SHP77 (cell line): ENCODE measurements at regions not wholly inside any gene's neighbourhood (a gene's known extent, or its start where the extent isn't known, plus 50 kb on each side); places are given as distances from the start of the nearest gene placed in this dataset.
A peak's percentile ranks its signal among the peaks of the same experiment; 100 is the strongest.
"Not testable (repeated sequence)": the region's sequence is repeated elsewhere in the genome, so short reads cannot be mapped to it uniquely, and the experiment has no call there.

ENCODE experiments used
- DNase-seq, 2 experiments: peaks; one replicate each; lab custom pipeline; 2025; lab: John Stamatoyannopoulos, UW

DNA sequence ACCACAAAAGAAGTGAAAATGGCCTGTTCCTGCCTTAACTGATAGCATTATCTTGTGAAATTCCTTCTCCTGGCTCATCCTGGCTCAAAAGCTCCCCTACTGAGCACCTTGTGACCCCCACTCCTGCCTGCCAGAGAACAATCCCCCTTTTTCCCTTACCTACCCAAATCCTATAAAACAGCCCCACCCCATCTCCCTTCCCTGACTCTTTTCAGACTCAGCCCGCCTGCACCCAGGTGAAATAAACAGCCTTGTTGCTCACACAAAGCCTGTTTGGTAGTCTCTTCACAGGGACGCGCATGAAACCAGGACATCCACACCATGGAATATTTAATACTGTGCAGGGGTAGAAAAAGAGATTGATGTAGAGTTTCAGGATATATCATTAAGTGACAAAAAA is 1677.0 kb downstream of the C4orf33 start:
- not testable (repeated sequence) for DNase-seq

DNA sequence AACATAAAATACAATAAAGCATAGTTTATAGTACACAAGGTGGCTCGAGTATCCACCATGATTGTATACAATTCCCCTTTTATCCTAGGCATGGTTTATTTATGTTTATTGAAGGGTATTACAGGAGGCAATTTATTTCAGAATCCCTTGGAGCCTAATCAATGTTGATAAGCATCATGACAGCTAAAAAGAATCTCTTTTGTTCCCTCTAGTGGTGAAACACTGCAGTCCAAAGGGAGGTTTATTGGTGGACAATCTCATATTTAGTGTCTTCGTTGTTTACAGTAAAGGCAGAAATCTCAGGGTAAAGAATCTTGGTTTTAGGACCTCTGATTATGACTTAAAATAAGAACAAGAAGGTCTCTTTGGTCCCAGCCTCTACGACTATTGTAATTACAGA is 1712.5 kb downstream of the C4orf33 start:
- DNase-seq, result peak in 1 of 2 experiments; percentile 2

DNA sequence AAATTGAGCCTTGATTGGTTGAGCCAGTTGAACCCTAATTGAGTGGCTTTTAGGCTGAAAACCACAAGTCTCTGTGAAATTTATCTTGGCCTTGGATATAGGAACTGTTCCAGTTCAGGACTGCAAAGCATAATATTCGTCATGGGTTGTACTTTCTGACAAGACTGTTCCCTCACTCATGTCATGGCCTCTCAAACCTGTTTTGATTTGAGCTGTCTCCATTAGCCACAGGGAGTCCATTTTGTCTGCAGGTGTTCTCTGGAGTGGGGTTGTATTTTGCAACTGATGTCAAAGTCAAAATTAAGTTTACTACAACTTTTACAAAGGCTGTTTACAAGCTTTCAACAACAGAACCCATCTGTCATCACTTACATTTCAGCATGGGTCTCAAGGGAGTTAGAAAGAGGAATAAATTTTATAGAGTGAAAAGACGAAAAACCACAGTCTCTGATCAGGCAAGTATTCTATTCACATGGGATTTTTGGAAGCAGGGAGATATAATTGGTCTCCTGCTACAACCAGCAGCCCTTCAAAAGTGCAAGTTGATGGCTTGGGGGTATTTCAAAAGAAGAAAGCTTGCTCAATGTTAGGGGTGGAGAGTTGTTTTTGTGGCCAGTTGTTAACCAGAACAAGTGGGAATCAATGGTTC is 1716.3 kb downstream of the C4orf33 start:
- DNase-seq, result no peak

DNA sequence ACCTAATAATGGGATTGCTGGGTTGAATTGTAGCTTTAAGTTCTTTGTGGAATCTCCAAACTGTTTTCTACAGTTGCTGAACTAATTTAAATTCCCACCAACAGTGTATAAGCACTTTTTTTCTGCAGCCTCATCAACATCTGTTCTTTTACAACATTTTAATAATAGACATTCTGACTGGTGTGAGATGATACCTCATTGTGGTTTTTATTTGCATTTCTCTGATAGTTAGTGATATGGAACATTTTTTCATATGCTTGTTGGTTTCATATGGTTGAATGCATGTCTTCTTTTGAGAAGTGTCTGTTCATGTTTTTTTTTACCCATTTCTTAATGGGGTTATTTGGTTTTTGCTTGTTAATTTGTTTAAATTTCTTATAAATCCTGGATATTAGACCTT is 1718.9 kb downstream of the C4orf33 start:
- DNase-seq, result no peak

DNA sequence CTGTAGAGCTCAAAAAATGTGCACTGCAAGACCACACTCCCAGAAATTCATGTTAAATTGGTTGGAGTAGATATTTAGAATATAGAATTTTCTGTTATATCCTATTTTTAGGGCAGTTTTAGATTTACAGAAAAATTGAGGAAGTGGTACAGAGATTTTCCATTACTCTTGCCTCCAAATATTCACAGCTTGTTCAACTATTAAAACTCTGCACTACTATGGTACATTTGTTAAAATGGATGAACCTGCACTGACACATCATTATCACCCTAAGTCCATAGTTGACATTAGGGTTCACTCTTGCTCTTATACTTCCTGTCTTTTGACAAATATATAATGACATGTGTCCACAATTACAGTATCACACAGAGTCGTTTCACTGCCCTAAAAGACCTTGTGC is 1724.5 kb downstream of the C4orf33 start:
- no peak for DNase-seq

DNA sequence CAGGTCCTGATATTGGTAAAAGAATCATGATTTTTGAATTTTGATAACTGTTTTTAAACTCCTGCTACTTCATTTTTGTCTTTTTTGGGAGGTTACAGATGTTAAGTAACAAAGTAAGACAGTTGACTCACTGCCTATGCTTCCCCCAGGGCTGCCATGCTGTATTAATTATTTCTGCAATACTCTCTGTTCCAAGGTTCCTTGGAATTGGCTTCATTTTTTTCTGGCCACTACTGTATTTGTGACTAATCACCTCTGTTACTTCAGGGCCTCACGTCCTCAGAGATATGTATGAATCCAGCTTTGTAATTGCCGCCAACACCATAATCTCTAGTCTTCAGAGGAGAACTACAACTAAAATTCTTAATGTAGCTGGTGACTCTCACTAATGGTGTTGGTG is 1729.3 kb downstream of the C4orf33 start:
- no peak for DNase-seq

DNA sequence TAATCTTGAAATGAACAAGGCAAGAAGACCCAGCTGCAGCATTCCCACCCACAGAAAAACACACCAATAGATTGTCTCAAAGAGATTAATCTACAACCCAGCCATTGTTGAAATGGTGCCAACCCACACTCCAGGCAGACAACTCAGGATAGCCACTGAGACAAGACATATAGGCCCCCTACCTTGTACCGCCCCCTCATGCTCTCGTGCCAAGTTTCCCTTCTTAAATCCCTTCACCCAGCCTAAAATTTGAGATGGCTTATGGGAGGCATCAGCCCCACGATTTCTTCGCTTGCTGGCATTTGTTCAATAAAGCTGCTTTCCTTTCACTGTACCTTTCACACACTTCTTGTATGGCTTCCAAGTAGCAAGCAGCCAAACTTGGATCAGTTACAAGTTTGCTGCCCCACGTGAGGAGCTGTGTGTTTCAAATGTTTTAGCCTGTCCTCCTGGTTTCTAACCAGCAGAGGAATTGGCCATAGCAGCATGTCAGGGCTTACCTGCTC is 1754.1 kb downstream of the C4orf33 start:
- no peak for DNase-seq

DNA sequence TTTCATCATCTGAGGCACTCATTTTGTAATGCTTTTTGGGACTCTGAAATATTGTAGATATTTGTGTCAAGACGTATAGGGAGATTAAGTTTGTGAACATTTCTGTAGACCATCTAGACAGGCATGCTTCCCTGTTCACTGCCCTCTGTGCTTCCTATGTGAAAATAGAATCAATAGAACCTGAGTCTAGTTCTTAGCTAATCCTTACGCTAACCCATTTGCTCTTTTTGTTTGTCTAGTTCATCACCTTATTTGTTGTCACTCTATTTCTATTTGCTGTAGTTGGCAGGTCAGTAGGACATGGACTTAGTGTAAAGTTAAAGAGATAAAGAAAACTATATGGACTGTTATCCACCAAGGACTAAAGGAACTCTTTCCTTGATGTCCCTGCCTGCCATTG is 1755.2 kb downstream of the C4orf33 start:
- no peak for DNase-seq

DNA sequence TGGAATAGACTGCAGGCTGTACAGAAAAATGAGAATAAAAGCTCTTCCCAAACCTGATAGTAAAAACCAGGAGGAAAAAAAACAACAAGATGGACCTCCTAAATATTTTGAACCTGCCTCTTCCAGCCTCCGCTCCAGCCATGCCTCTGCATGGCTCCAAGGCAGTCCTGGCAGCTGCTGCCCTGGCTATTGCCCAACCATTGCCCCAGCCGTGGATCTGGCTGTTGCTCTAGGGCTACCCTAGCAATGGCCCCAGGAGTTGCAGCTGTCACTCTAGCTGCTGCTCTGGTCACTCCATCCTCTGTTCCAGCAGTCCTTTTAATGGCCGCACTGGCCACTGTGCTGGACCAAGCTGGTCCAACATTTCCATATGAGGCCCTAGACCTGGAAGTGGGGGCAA is 1756.0 kb downstream of the C4orf33 start:
- no peak for DNase-seq

DNA sequence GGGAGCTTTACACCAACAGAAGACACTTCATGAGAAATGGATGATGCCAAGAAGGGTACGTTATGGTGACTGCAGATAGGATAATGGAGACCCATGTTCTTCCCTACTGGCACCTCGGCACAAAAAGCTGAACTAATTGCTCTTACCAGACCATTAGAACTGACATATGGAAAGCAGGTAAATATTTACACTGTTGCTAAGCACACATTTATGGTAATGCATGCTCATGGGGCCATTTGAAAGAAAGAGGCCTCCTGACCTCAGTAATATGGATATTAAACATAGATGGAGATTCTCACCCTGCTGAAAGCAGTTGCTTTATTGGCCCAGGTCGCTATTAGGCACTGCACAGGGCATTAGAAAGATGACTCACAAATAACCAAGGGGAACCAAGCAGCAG is 1759.6 kb downstream of the C4orf33 start:
- no peak for DNase-seq

DNA sequence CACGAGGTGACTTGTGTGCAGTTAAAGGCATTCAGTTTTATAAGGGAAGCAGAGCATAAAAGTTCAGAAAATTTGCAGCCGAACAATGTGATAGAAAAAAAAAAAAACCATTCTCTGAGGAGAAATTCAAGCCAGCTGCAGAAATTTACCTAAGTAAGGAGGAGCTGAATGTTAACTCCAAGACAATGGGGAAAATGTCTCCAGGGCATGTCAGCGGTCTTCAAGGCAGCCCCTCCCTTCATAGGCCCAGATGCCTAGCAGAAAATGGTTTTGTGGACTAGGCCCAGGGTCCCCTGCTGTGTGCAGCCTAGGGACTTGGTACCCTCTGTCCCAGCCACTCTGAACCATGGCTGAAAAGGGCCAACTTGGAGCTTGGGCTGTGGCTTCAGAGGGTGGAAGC is 1764.0 kb downstream of the C4orf33 start:
- DNase-seq, result no peak

DNA sequence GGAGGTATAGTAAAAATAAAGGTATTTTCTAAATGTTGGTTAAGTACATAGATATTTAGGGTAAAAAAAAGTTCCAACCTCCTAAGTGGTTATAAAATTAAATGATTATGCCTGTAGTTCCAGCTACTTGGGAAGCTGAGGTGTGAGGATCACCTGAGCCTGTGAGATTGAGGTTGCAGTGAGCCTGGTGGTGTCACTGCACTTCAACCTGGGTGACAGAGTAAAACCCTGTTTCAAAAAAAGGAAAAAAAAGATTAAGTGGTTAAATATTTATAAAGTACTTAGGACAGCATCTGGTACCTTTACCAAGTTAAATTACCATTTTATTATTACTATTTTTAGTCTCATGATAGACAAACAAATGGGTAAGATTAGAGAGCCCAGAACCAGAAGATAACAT is 1801.0 kb downstream of the C4orf33 start:
- DNase-seq, result no peak

DNA sequence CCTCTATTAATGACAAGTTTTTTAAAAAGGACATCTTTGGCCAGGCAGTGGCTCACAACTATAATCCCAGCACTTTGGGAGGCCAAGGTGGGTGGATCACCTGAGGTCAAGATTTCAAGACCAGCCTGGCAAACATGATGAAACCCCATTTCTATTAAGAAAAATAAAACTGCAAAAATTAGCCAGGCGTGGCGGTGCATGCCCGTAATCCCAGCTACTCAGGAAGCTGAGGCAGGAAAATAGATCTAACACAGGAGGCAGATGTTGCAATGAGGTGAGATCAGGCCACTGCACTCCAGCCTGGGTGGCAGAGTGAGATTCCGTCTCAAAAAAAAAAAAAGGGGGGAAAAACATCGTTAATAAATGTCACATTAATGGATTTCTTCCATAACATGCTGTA is 1805.4 kb downstream of the C4orf33 start:
- DNase-seq, result no peak

DNA sequence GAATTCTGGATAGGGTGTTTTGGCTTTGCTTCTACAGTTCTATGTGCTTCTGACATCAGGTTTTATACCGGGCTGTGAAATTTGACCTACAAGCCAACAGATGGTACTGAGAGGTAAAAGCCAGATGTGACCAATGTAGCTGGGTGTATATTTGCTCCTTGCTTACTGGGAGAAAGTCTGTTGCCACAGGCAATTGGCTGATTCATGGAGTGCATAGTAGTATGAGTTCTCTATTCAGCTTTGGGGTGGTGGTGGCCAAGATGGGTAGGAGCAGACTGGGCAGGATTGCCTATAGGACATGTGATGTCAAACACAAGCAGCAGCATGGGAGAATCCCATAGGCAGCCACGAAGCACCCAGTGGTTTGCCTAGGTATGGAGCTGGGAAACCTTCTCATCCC is 1827.0 kb downstream of the C4orf33 start:
- DNase-seq, result no peak

DNA sequence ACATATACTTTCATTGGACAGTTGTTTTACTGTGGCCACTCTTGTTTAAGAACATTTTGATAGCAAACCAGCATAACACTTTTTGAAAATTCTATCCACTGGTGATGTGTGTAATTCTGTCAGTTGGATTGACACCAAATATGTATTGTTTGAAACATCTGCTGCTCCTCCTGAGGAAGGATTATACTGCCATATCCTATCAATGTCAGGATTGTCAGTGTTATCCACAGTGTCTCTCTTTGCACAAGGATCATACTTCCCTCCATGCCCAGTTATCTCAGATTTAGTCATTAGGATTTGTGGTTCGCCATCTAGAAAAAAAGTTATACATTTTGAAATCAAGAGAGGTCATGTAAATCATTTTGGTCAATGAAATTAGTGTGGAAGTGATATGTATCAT is 1859.6 kb downstream of the C4orf33 start:
- no peak for DNase-seq

DNA sequence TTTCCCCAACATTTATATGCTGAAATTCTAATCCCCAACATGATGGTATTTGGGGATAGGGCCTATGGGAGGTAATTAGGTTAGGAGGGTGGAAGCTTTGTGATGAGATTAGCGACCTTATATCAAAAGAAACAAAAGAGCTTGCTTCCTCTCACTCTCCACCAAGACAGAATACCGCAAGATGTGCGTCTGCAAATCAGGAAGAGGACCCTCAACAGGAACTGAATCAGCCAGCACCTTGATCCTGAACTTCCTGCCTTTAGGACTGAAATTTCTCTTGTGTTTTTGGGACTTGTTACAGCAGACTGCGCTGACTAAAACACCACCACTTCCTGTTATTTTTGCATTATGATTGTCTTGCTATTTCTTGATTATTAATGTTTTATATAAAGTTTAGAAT is 1889.4 kb downstream of the C4orf33 start:
- DNase-seq, result no peak

DNA sequence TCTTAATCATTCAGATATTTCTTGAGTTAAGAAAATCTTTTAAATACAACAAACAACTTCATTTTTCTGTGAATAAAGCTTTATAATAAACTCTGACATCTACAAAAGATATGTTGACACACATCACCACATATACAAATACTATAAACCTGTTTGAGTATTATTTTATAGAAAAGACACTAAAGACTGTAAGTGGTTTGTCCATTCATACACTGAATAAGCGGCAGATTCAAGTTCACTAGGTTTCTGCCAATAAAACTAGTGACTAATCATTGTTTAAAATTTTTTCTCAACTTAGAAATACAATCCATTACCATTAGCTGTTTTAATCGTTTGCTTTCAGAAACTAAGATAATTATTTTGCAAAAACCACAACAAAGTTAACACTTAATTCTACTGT is 1900.0 kb downstream of the C4orf33 start:
- no peak for DNase-seq

DNA sequence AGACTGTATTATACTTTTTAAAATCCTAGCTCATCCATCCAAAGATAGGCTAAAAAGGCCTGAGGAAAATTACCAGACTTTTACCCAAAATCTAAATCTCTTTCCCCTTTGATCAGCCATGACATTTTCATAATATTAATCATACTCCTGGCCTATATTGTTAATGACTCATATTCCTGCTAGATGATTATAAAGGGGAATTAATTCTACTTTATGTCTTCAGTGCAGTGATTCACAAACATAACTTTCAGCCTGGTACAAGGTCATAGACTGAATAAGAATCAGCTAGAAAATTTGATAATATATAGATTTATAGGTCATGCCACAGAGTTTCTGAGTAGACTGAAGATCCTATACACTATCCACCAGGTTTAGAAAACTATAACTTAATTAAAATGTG is 1905.4 kb downstream of the C4orf33 start:
- no peak for DNase-seq

DNA sequence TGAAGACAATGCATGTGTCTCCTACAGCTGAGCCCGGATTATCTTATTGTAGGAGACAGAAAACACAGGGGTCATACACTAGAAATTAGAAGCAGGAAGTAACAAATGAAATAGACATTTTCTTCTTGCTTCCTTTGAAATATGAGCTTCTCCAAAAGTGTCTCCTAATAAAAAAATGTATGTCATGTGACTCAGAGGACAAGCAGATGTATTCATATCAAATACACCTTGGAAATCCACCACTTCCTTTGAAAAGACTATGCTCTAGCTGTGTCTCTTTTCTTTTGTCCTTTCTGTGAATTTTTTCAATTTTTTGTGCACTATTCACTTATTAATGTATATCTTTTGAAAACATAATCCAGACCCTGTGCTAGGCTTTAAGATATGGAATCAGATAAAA is 1906.2 kb downstream of the C4orf33 start:
- no peak for DNase-seq

DNA sequence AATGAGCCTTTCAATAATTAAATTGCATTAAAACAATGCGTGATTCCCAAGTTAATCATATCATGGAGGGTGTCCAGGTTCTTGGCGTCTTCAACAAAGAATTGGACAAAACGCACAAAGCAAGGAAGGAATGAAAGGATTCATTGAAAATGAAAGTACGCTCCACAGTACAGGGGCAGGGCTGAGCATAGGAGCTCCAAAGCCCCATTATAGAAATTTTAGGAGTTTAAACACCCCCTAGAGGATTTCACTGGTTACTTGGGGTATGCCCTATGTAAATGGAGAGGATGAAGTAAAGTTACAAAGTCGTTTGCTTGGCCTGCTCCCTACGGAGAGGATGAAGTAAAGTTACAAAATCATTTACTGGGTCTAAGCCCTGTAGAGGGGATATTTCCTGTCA is 1910.4 kb downstream of the C4orf33 start:
- no peak for DNase-seq

DNA sequence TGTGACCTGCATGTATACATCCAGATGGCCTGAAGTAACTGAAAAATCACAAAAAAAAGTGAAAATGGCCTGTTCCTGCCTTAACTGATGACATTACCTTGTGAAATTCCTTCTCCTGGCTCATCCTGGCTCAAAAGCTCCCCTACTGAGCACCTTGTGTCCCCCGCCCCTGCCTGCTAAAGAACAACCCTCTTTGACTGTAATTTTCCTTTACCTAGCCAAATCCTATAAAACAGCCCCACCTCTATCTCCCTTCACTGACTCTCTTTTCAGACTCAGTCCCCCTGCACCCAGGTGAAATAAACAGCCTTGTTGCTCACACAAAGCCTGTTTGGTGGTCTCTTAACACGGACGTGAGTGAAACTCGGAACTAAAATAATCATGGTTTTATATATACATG is 1916.0 kb downstream of the C4orf33 start:
- not testable (repeated sequence) for DNase-seq

DNA sequence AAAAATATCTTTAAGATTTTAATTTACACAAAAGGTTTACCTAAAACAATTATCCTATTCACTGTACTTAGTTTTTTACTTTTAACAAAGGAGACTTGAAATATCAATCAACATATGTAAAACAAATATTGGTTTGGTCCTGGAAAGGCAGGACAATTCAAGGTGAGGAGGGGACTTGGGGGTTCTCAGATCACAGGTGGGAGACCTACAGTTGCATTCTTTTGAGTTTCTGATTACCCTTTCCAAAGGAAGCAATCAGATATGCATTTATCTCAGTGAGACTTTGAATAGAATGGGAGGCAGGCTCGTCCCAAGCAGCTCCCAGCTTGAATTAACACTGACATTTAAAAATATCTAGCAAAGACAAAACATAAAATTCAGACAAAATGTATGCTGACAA is 1917.3 kb downstream of the C4orf33 start:
- no peak for DNase-seq

DNA sequence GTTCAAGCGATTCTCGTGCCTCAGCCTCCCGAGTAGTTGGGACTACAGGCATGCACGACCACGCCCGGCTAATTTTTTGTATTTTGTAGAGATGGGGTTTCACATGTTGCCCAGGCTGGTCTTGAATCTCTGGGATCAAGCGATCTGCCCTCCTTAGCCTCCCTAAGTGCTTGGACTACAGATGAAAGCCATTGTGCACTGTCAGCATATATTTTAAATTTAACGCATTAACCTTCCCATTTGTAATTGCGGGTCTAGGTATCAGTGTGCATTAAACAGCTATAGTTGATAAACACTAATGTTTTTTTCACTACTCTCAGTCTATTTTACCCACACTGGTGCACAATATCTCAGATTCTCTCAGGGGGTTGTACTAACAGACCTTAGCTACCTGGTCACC is 1930.8 kb downstream of the C4orf33 start:
- no peak for DNase-seq

DNA sequence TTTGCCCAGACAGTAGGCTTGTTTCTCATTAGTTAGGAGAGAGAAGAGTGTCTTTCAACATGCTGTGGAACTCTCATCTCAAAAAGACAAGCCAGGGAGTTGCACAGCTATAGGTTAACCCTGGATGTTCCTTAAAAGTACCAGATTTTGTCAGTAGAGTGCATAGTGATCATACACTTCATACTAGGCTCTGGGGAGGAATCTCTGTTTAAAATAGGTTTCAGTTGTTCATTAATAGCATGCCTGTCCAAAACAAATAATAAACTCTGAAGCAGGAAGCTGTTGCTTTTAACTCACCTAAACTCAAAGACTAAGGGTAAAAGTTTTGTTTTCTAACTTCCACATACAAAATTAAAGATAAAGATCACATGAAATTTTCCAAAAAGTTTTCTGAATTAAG is 1948.4 kb downstream of the C4orf33 start:
- no peak for DNase-seq

DNA sequence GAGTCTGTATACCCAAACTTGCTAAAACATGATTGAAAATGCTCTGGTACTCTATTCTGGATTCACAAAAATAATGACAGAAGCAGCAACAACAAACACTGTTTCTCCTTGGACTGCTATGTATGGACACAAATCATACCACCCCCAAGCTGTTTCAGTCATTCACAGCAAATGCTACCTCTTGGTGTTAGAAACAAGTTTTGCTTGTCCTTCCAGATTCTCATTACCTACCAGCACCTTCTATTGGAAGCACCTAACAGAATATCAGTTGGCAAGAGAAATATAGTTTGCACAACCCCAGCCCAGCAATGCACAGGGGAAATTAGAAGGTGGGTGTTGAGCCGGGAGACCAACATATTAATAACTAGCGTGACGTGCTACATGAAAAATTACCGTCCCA is 1950.9 kb downstream of the C4orf33 start:
- DNase-seq, result no peak
